Sigmoid colon (tissue), 4 donors: ENCODE measurements at regions not wholly inside any gene's neighbourhood (a gene's known extent, or its start where the extent isn't known, plus 50 kb on each side); places are given as distances from the start of the nearest gene placed in this dataset.

Experiments
- CTCF ChIP-seq, 4 experiments: fragments of 450-650 bp in 3 of 4; fragments of 200-600 bp in 1 of 4; IDR thresholded peaks; one replicate each; pipeline ENCODE4 v1.5.1; 2016 to 2019; ENCODE audit warnings: antibody characterized with exemption in 4 of 4, mild to moderate bottlenecking in 3 of 4, moderate library complexity in 2 of 4
- POLR2AphosphoS5 ChIP-seq, 4 donors: sonication (generic); formaldehyde crosslinking; IDR thresholded peaks; one replicate each; pipeline ENCODE4 v1.6.1; 2017; ENCODE audit warnings: antibody characterized with exemption in 4 of 4

- TF ChIP-seq CTCF (IDR thresholded peaks at IDR 0.05) = no peak
- TF ChIP-seq POLR2AphosphoS5 (IDR thresholded peaks at IDR 0.05) = no peak
Measured at GRCh38 chr7:79775911-79776310, 322.4 kb upstream of the MAGI2 start.
